Mucosa of stomach (tissue), 1 donor: ENCODE measurements at regions not wholly inside any gene's neighbourhood (a gene's known extent, or its start where the extent isn't known, plus 50 kb on each side); places are given as distances from the start of the nearest gene placed in this dataset.

ENCODE experiments used
- H3K27me3 ChIP-seq: one replicate; pipeline ENCODE4 v1.7.0; 2013; ENCODE audit warnings: mild to moderate bottlenecking, low read length; ENCODE audit not compliant: control insufficient read depth, insufficient read depth
- H3K36me3 ChIP-seq: one replicate; pipeline ENCODE4 v1.7.0; 2013; ENCODE audit warnings: low read length; ENCODE audit not compliant: control insufficient read depth, insufficient read depth
- H3K4me1 ChIP-seq: one replicate; pipeline ENCODE4 v1.7.0; 2013; ENCODE audit warnings: mild to moderate bottlenecking, low read length; ENCODE audit not compliant: control insufficient read depth, insufficient read depth
- H3K4me3 ChIP-seq: one replicate; pipeline ENCODE4 v1.7.0; 2013; ENCODE audit warnings: low read length
- H3K9ac ChIP-seq: one replicate; pipeline ENCODE4 v1.7.0; 2013; ENCODE audit warnings: mild to moderate bottlenecking, low read length, moderate library complexity
- H3K9me3 ChIP-seq: one replicate; pipeline ENCODE4 v1.7.0; 2013; ENCODE audit warnings: mild to moderate bottlenecking, low read length, moderate library complexity; ENCODE audit not compliant: control insufficient read depth
- donor health status: Pancreatic carcinoma.

- no peak overlapping the region for H3K4me3 ChIP-seq
- no peaks in the 10 kb centered on the region for H3K36me3 ChIP-seq
- no peak overlapping the region for H3K9ac ChIP-seq
- no peaks in the 10 kb centered on the region for H3K27me3 ChIP-seq
- no peaks in the 10 kb centered on the region for H3K9me3 ChIP-seq
- H3K4me1 ChIP-seq: no peaks in the 10 kb centered on the region
Observed at GRCh38 chr10:90141791-90142190, 440.4 kb downstream of the KIF20B start.

GRCh38 chr10:90143937-90144336 is 442.5 kb downstream of the KIF20B start:
- H3K4me3 ChIP-seq: no peak overlapping the region
- no peaks in the 10 kb centered on the region for H3K36me3 ChIP-seq
- H3K9me3 ChIP-seq: no peaks in the 10 kb centered on the region
- H3K4me1 ChIP-seq: no peaks in the 10 kb centered on the region
- H3K9ac ChIP-seq: no peak overlapping the region
- no peaks in the 10 kb centered on the region for H3K27me3 ChIP-seq

GRCh38 chr10:90148116-90148855 is 446.9 kb downstream of the KIF20B start:
- Histone ChIP-seq H3K9ac (no peak overlapping the region), H3K4me1 (no peaks in the 10 kb centered on the region), H3K4me3 (no peak overlapping the region), H3K9me3 (no peaks in the 10 kb centered on the region), H3K36me3 (no peaks in the 10 kb centered on the region), H3K27me3 (no peaks in the 10 kb centered on the region)

GRCh38 chr10:90149563-90149962 is 448.2 kb downstream of the KIF20B start:
- Histone ChIP-seq H3K4me3 (no peak overlapping the region), H3K27me3 (no peaks in the 10 kb centered on the region), H3K9me3 (no peaks in the 10 kb centered on the region), H3K9ac (no peak overlapping the region), H3K4me1 (no peaks in the 10 kb centered on the region), H3K36me3 (no peaks in the 10 kb centered on the region)

- no peak overlapping the region for H3K9ac ChIP-seq
- H3K4me1 ChIP-seq: no peaks in the 10 kb centered on the region
- no peaks in the 10 kb centered on the region for H3K27me3 ChIP-seq
- no peaks in the 10 kb centered on the region for H3K36me3 ChIP-seq
- no peak overlapping the region for H3K4me3 ChIP-seq
- H3K9me3 ChIP-seq: no peaks in the 10 kb centered on the region
Observed at GRCh38 chr10:90162271-90162853, 461.0 kb downstream of the KIF20B start.

- no peaks in the 10 kb centered on the region for H3K9me3 ChIP-seq
- no peak overlapping the region for H3K9ac ChIP-seq
- H3K36me3 ChIP-seq: no peaks in the 10 kb centered on the region
- H3K4me3 ChIP-seq: no peak overlapping the region
- H3K4me1 ChIP-seq: no peaks in the 10 kb centered on the region
- H3K27me3 ChIP-seq: no peaks in the 10 kb centered on the region
Observed at GRCh38 chr10:90167174-90168064, 466.0 kb downstream of the KIF20B start.

DNA sequence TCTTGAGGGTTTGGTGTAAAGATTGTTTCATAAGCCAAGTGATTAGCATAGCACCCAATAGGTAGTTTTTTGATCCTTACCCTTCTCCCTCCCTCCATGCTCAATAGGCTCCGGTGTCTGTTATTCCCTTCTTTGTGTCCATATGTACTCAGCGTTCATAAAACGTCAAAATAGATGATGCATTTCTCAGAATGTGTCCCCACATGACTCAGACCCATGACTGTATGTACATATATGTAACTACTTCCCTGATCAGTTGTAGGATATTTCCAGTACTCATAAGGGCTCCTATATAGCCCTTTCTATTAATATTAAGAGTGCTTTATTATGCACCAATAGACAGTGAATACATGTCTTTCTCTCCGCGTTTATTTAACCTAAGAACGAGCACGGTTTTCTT is 466.9 kb downstream of the KIF20B start:
- Histone ChIP-seq H3K4me3 (no peak overlapping the region), H3K9ac (no peak overlapping the region), H3K36me3 (no peaks in the 10 kb centered on the region), H3K27me3 (no peaks in the 10 kb centered on the region), H3K4me1 (no peaks in the 10 kb centered on the region), H3K9me3 (no peaks in the 10 kb centered on the region)

- Histone ChIP-seq H3K4me3 (no peak overlapping the region), H3K4me1 (no peaks in the 10 kb centered on the region), H3K36me3 (no peaks in the 10 kb centered on the region), H3K9me3 (no peaks in the 10 kb centered on the region), H3K9ac (no peak overlapping the region), H3K27me3 (no peaks in the 10 kb centered on the region)
Observed at GRCh38 chr10:90171014-90171722, 469.8 kb downstream of the KIF20B start.

DNA sequence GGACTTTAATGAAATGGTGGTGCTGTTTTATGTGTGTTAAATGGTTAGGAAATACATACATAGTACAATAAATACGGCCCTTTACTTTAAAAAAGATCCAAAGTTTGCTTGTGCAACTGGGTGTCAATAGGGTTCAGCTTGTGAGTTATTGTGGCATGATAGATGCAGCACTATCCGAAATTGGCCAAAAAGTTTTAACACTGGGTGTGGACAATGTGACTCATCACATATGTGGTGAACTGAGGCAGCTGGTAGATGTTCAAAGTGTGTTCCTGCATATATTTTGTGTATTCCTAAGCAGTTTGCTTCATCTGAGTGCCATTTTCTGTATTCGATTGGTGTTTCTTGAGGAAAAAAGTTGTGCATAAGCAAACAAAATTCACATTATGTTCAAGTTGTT is 473.1 kb downstream of the KIF20B start:
- H3K9me3 ChIP-seq: no peaks in the 10 kb centered on the region
- H3K9ac ChIP-seq: no peak overlapping the region
- H3K4me1 ChIP-seq: no peaks in the 10 kb centered on the region
- no peak overlapping the region for H3K4me3 ChIP-seq
- H3K36me3 ChIP-seq: no peaks in the 10 kb centered on the region
- H3K27me3 ChIP-seq: no peaks in the 10 kb centered on the region

GRCh38 chr10:90175161-90175681 is 473.8 kb downstream of the KIF20B start:
- Histone ChIP-seq H3K9me3 (no peaks in the 10 kb centered on the region), H3K4me3 (no peak overlapping the region), H3K27me3 (no peaks in the 10 kb centered on the region), H3K36me3 (no peaks in the 10 kb centered on the region), H3K4me1 (no peaks in the 10 kb centered on the region), H3K9ac (no peak overlapping the region)

GRCh38 chr10:90179696-90180407 is 478.5 kb downstream of the KIF20B start:
- H3K4me1 ChIP-seq: no peaks in the 10 kb centered on the region
- H3K27me3 ChIP-seq: no peaks in the 10 kb centered on the region

More at GRCh38 chr10:90179696-90180407, 478.5 kb downstream of the KIF20B start:
- Histone ChIP-seq H3K9me3 (no peaks in the 10 kb centered on the region), H3K4me3 (no peak overlapping the region), H3K9ac (no peak overlapping the region), H3K36me3 (no peaks in the 10 kb centered on the region)
